Myocyte (in vitro differentiated cells): ENCODE measurements at regions not wholly inside any gene's neighbourhood (a gene's known extent, or its start where the extent isn't known, plus 50 kb on each side); places are given as distances from the start of the nearest gene placed in this dataset.
"Not testable (repeated sequence)": the region's sequence is repeated elsewhere in the genome, so short reads cannot be mapped to it uniquely, and the experiment has no call there.

Source experiments
- DNase-seq: peaks from one replicate; pipeline ENCODE4 v3.0.0-alpha.2; 2012; ENCODE audit warnings: low read depth

DNA sequence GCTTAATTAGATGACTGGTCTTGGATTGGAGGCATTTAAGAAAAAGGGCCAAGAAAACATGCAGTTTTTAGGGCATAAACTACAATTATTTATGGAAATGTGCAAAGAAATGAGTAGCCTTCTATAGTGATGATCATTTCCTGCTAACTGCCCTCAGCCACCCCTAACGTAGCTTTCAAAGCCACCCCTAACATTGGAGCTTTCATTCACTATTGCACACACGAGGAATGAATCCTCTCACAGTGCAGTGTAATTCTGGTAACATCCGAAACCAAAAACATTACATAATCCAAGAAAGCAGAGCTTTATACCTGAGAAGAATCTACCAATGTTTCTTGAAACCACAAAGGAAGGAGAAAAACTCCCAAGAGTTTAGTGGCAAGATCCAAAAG is 1003.6 kb downstream of the TMEM121 start:
- no peak for DNase-seq

DNA sequence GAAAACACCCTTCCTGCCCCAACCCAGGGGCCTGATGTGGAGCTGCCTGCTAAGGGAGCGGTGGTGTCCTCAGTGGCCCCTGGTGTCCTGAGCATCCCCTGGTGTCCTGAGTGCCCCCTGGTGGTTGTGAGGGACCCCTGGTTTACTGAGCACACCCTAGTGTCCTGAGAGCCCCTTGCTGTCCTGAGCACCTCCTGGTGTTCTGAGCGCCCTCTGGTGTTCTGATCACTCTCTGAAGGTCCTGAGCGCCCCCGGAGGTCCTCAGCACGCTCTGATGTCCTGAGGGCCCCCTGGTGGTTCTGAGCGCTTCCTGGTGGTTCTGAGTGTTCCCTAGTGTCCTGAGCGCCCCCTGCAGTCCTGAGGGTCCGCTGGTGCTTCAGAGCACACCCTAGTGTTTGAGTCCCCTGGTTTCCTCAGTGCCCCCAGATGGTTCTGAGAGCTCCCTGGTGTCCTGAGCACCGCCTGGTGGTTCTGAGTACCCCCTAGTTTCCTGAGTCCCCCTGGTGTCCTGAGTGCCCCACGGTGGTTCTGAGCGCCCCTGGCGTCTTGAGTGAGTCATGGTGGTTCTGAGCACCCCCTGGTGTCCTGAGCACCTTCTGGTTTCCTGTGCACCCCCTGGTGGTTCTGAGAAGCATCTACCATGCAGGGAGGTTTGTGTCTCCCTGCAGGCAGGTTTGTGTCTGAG is 1004.2 kb downstream of the TMEM121 start:
- DNase-seq = no peak

DNA sequence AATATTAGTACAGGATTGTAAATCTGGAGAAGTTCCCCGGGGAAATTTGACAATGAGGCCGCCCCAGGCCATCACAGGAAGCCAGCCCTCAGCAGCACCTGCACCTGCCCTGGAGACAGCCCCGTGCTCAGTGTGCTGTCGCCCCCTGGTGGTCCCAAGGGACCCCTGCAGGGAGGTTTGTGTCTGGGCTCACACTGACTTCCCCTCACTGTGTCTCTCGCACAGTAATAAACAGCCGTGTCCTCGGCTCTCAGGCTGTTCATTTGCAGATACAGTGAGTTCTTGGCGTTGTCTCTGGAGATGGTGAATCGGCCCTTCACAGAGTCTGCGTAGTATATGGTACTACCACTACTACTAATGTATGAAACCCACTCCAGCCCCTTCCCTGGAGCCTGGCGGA is 1011.2 kb downstream of the TMEM121 start:
- not testable (repeated sequence) for DNase-seq

DNA sequence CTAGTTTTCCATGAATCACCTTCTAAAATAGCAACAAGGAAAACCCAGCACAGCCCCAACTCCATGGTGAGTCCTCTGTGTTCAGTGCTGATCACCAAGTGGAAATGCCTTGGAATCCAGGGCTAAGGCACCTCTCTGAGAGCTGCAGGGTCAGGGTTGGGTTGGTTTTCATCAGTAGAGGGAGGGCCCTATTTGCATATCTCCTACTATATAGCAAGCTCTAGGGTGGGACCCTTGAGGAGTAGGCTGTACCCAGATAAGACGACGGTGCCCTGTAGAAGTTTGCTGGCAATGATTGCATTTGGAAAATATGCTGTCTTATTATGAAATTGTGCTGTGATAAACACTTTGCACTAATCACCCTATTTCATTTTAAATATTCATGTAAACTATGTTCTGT is 1011.8 kb downstream of the TMEM121 start:
- no peak for DNase-seq

DNA sequence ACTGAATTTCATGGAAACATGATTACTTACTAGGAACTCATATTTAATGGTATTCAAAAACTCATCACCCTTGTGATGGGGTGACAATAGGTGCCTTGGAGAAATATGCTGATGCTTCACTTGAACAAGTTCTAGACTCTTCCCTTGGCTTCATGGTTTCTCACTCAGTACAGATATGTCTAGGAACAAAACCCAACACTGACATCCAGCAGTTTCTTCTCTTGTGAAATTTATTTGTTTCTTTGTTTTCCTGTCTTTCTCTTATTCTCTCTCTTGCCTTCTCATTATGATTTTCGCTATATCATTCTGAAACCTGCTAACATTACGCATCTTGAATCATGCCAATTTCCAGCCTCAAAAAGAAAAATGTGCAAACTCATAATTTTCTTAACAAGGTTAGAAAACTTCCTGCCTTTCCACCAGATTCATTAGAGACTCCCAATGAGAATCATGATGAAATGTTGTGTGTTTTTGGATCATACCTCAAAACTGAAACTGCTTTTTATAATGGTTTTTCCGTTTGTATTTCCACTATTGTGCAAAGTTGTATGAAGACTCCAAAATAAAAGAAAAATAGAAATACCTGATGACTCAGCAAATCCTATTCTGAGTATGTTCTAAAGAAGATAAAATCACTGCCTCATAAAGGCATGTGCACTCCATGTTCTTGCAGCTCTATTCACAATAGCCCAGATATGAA is 1021.5 kb downstream of the TMEM121 start:
- DNase-seq = no peak

DNA sequence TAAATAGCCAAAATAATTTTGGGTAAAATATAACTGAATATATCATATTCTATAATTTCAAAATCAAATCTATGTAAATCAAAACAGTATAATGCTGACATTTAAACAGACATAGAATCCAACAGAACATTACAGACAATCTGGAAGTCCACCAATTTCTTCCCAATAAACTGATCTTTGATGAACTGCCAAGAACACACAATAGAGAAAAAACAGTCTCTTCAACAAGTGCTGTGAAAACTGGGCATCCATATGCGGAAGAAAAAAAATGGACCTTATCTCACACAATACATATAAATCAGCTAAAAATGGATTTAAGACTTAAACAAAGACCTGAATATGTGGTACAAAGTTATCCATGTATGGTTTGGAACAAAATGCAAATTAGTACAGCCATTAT is 1022.7 kb downstream of the TMEM121 start:
- DNase-seq = no peak

DNA sequence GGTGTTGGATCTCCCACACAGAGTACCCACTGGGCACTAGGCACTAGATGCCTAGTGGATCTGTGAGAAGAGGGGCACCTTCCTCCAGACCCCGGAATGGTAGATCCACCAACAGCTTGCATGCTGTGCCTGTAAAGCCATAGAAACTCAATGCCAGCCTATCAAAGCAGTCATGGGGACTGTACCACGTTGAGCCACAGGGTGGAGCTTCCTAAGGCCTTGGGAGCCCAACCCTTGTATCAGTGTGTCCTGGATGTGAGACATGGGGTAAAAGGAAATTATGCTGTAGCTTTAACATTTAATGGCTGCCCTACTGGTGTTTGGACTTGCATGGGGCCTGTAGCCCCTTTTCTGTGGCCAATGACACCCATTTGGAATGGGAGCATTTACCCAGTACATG is 1024.9 kb downstream of the TMEM121 start:
- no peak for DNase-seq

DNA sequence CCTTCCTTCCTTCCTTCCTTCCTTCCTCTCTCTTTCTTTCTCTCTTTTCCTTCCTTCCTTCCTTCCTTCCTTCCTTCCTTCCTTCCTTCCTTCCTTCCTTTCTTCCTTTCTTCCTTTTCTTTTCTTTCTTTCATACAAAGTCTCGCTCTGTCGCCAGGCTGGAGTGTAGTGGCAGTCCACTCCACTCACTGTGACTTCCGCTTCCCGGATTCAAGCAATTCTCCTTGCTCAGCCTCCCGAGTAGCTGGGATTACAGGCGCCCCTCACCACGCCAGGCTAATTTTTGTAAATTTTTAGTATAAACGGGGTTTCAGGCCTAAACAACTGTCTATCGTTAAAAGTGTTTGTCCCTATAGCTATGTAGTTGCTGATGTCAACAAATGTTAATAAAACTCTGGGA is 1029.8 kb downstream of the TMEM121 start:
- not testable (repeated sequence) for DNase-seq

DNA sequence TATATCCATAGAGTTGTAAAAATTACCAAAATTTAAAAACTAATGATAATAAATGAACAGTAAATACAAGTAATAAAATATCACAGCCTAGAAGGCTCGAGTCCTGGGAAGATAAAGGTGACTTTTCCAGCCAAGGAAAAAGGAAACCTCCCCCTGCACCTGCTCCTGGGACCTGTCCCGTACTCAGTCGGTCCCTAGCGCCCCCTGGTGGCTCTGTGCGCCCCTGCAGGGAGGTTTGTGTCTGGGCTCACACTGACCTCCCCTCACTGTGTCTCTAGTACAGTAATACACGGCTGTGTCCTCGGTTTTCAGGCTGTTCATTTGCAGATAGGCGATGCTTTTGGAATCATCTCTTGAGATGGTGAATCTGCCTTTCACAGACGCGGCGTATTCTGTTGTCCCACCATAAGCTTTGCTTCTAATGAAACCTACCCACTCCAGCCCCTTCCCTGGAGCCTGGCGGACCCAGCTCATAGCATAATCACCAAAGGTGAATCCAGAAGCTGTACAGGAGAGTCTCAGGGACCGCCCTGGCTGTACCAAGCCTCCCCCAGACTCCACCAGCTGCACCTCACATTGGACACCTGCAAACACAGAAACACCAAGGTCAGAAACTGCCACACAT is 1030.4 kb downstream of the TMEM121 start:
- no peak for DNase-seq

DNA sequence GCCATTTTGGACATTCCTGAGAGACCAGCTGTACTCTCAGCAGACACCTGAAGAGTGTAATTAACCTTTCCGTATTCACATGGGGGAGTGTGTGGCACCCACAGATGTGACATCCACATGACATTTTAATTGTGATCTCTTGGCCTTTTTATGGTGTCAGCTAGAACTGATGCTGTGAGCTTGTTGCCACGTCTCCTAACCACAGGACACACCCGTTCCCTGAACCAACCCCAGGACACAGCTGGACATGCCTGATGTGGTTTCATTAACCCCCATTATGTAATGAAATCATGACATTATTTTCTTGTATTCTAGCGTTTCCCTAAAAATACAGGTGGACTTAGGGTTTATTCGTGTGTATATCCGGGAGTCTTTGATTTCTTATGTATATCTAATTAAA is 1036.1 kb downstream of the TMEM121 start:
- no peak for DNase-seq

DNA sequence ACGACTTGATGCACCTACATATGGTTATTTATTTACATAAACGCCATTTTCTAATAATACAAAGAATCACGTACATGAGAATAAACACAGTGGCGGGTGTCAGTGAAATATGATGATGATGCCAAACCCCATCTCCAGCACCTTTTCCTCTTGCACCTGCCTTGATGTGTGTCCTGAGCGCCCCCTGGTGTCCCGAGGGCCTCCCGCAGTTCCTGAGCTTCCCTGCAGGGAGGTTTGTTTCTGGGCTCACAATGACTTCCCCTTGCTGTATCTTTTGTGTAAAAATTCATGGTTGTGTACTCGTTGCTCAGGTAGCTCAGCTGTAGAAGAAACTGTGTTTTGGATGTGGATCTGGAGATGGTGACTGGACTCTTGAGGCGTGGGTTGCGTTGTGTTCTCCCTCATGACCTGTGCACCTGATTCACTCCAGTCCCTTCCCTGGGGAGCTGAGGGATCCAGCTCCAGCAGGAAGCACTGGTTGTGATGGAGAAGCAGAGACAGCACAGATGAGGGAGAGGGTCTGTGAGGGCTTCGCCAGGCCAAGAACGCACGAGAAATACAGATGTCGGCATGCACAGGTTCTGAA is 1037.8 kb downstream of the TMEM121 start:
- DNase-seq = no peak

DNA sequence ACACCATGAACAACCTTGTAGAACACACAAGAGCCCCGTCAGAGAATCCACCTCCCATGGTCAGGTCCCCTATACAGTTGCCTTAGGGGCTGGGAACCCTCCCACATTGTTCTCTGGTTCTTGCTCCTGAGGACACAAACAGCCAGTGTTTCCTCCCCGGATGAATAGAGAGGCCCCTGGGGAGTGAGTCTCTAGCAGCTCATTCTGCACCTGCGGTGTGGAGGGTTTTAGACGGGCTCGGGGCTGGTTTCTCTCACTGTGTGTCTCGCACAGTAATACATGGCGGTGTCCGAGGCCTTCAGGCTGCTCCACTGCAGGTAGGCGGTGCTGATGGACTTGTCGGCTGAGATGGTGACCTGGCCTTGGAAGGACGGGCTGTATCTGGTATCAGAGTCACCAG is 1052.1 kb downstream of the TMEM121 start:
- no peak for DNase-seq

DNA sequence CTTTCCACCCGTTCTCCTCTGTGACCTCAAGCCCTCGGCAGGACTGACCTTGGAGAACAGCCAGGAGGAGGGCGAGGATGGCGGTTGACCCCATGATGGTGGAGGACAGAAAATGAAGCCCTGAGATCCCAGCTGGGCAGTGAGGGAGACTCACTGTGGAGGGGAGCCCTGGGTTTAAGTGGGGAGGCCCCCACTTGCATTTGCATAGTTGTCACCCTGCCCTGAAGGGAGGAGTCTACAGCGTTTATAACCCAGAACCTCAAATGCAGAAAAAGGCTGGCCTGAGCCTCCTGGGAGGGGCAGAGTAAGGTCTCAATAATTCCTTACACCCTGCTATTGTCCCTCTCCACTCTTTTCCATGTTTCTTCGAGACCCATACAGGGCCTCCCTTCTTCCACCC is 1052.7 kb downstream of the TMEM121 start:
- DNase-seq = no peak

DNA sequence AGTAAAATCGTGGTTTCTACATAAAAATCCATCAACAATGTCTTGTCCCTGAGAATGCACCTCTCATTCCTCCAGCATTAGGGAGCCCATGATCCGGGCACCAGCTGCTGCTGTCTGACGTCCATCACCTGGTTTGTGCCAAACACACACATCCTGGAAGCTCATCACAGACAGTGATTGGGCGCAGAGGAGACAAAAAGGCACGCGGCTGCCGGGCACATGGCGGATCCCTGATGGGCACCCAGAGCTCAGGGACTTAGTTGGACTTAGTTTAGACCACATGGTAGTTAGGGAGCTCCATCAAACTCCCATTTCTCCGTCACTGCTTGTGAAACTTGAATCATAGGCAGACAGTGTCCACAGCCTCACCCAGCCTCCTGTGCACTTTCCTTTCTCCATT is 1059.3 kb downstream of the TMEM121 start:
- DNase-seq = no peak

DNA sequence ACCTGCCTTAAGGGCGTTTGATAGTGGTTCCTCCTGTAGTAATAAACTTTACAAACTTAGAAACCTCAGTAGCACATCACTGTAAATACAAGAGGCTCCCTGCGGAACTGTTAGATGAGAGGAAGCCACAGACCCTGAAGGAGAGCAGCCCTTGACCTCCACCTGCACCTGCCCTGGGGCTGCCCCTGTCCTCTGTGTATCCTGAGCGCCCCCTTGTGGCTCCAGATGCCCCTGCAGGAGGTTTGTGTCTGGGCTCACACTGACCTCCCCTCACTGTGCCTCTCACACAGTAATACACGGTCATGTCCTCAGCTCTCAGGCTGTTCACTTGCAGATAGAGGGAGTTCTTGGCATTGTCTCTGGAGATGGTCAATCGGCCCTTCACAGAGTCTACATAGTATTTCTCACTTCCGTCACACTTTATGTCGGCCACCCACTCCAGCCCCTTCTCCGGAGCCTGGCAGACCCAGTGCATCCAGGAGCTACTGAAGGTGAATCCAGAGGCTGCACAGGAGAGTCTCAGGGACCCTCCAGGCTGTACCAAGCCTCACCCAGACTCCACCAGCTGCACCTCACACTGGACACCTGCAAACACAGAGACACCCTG is 1059.8 kb downstream of the TMEM121 start:
- no peak for DNase-seq

DNA sequence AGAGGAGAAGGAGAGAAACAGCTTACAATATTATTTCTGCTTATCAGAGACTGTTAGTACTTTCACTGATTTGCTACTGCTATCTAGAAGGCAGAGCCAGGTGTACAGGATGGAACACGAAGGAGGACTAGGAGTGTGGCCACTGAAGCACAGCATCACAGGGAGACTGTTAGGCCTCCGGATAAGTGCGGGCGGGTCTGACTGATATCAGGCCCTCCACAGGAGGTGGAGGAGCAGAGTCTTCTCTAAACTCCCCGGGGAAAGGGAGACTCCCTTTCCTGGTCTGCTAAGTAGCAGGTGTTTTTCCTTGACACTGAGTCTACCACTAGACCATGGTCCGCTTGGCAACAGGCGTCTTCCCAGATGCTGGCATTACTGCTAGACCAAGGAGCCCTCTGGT is 1065.2 kb downstream of the TMEM121 start:
- DNase-seq = not testable (repeated sequence)

DNA sequence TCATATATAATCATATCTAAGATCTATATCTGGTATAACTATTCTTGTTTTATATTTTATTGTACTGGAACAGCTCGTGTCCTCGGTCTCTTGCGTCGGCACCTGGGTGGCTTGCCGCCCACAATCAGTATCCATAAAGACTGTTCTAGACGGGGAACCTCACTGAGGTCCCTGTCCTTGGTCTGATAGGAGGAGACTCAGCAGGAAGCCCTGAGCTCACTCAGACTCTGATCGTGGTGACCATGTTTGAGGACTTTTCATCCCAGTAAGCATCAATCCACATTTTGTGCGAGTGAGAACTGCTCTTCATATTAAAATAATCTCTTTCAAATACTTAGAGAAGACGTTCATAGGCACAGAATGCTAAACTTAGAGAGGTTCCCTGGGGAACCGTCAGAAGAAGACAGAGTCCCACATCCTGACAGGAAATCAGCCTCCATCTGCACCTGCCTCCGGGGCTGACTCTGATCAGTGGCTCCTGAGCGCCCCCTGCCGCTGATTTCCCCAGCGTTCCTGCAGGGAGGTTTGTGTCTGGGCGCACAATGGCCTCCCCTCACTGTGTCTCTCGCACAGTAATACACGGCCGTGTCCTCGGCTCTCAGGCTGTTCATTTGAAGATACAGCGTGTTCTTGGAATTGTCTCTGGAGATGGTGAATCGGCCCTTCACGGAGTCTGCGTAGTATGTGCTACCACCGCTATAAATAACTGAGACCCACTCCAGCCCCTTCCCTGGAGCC is 1065.9 kb downstream of the TMEM121 start:
- not testable (repeated sequence) for DNase-seq

DNA sequence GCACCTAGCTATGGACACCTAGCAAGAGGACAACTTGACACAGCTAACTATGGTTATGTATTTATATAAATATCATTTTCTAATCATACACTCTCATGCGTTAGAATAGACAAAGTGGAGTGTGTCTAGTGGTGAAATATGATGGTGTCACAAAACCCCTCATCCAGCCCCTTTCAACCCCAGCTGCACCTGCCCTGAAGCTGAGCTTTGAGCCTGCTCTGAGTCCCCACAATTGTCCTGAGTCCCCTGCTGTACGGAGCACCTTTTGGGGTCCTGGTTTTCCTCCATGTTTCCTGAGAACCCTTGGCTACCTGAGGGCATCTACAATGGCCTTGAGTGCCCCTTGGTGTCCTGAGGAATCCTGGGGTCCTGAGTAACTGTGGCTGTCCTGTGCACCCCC is 1072.8 kb downstream of the TMEM121 start:
- no peak for DNase-seq

DNA sequence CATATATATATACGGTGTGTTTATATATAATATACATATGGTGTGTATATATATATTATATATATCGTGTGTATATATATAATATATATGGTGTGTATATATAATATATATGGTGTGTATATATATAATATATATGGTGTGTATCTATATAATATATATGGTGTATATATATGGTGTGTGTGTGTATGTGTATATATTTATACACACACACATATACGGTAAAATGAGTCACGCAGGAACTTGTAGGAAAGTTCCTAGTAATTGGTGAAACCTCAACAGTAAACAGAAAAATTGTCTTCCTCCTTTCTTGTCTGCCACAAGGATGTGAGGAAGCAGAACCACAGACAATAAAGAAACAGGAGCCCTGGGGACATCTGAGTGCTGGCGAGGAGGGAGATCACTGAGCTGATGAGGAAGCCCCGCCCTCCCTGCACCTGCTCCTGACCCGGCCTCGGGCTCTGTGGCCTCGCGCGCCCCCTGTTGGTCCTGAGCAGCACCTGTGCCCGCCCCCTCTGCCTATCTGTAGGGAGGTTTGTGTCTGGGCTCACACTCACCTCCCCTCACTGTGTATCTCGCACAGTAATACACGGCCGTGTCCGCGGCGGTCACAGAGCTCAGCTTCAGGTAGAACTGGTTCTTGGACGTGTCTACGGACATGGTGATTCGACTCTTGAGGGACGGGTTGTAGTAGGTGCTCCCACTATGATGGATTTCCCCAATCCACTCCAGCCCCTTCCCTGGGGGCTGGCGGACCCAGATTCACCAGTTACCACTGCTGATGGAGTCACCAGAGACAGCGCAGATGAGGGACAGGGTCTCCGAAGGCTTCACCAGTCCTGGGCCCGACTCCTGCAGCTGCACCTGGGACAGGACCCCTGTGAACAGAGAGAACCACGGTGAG is 1079.4 kb downstream of the TMEM121 start:
- DNase-seq = no peak

DNA sequence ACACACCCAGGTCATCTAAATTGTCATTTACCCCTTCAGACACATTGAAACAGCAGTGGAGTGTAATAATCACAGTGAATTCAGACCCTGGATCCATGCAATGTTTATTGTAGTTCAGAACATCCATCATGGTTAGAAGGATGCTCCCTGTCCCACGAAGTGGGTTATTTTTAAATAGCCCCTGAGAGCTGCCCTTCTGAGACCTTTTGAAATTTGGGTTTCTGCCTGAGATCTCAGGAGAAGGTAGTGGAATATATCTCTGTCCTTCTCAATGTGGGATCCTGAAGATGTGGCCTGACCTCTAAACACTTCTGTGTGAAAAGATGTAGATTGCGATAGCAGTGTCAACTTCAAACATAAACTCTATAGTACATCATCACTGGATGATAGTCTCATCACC is 1080.6 kb downstream of the TMEM121 start:
- no peak for DNase-seq
